ENCODE measurements at regions not wholly inside any gene's neighbourhood (a gene's known extent, or its start where the extent isn't known, plus 50 kb on each side); places are given as distances from the start of the nearest gene placed in this dataset.
"Not testable (repeated sequence)": the region's sequence is repeated elsewhere in the genome, so short reads cannot be mapped to it uniquely, and the experiment has no call there.

GRCh38 chr17:15877882-15878500 lies 66.9 kb upstream of the ADORA2B start:
- TF ChIP-seq CTCF, EP300, POLR2A (IDR thresholded peaks at IDR 0.05): not testable (repeated sequence)

All from tibial nerve (tissue), 4 donors.